Left colon (tissue), 2 donors: ENCODE measurements at regions not wholly inside any gene's neighbourhood (a gene's known extent, or its start where the extent isn't known, plus 50 kb on each side); places are given as distances from the start of the nearest gene placed in this dataset.

Experiments used
- ATAC-seq: fragments of 200-7000 bp; cut with Tn5 transposase; one replicate; pipeline ENCODE4 v1.9.1; 2020; ENCODE audit warnings: mild to moderate bottlenecking, moderate library complexity
- DNase-seq, 2 donors: peaks; one replicate each; pipeline ENCODE4 v3.0.0-alpha.2; 2020
- intact Hi-C, 2 donors: fragments of 100-400 bp; cut with DNase I in 1 of 2; cut with micrococcal nuclease in 1 of 2; formaldehyde crosslinking; loops; one replicate each; pipeline versions ENCODE4 v1.11.2 to v1.14.0; 2022; cut with DNase I, micrococcal nuclease
- donor health status: DM: no; HTN: no; CAD: no.
- donor health status: DM: yes; HTN: yes; CAD: no.

- ATAC-seq (no peak), DNase-seq (no peak)
- intact Hi-C loops, result no loop called here
These were observed 117.6 kb upstream of the ARHGAP20 start for GRCh38 chr11:110829873-110830272.

DNA sequence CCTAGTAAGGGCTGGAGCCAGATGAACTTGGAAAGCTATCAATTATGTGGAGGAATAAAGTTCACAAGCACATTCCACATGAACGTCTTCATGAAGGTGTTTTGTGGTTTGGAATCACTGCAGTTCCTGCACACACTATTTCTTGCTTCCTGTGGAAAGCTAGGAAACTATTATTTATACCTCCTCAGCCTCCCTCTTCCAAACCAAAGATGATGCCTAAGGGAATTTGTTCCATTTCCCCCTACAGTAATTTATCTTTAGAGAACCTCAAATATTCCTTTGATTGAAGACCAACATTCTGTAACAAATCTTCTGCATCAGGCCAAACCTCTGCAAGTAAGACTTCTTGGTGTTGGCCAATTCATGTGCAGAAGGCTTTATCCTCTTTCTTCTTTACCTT, 115.8 kb upstream of the ARHGAP20 start:
- DNase-seq (no peak), ATAC-seq (no peak)
- intact Hi-C loops, result no loop called here

GRCh38 chr11:110827276-110827675, 115.0 kb upstream of the ARHGAP20 start:
- no peak for ATAC-seq
- DNase-seq, result no peak
- intact Hi-C loops, result no loop called here

DNA sequence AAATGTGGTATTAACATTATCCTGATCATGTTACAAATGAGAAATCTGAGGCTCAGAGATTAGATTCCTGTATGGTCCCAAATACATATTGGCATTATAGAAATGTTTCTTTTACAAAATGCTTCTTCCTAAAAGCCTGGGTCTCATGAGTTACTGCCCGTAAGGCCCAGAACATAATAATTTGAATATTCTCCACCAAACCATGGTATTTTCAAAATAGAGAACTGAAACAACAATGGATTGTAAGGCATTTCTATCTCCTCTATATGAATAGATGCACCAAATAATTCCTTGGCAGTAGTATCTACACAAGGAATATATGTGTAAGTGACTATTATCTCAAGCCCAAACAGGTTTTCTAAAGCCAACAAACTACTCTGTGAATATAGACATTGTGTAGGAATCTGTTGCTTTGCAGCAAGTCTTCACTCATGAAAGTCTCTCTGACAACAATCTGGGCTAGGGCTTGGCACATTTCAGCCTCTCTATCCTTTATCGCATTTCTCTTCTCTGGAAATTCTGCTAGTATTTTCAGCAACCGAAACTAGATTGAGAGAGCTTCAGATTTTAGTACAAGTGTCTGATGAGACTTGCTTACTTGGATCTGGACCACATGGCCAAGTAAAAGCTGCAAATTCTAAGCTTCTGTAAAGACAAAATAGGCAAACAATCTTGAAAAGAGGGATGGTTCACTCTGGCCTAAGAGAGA, 112.8 kb upstream of the ARHGAP20 start:
- intact Hi-C loops, result no loop called here
- no peak for ATAC-seq

GRCh38 chr11:110818032-110818687, 105.9 kb upstream of the ARHGAP20 start:
- no peak for ATAC-seq
- DNase-seq, result no peak
- intact Hi-C loops, result no loop called here

More for the DNA sequence above, 112.8 kb upstream of the ARHGAP20 start:
- no peak for DNase-seq

- DNase-seq (no peak), ATAC-seq (no peak)
- intact Hi-C loops, result no loop called here
These were observed 100.0 kb upstream of the ARHGAP20 start for GRCh38 chr11:110812086-110812733.

GRCh38 chr11:110809417-110810199, 97.4 kb upstream of the ARHGAP20 start:
- no peak for DNase-seq
- intact Hi-C loops, result no loop called here
- ATAC-seq, result no peak

- ATAC-seq (no peak), DNase-seq (no peak)
- intact Hi-C loops, result no loop called here
These were observed 96.0 kb upstream of the ARHGAP20 start for GRCh38 chr11:110808248-110808647.

DNA sequence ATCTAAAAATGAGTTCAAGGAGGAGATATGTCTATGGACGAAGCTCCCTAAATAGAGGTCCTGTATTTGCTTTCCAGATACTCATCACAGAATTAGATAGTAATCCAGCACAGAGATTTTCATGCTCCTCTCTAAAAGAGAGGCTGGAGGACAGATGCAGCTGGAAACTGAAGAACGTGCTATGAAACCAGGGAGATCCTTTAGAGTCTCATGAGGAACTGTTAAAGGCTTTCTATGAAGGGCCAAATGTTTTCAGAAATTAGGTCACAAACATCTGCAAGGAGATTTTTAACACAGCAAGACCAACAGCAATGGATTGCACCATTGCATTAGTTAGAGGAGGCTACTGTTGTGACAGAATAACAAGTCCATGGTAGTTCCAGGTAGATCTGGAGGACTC, 95.6 kb upstream of the ARHGAP20 start:
- ATAC-seq, result no peak
- intact Hi-C loops, result no loop called here

GRCh38 chr11:110805756-110806155, 93.5 kb upstream of the ARHGAP20 start:
- DNase-seq (no peak), ATAC-seq (no peak)
- intact Hi-C loops, result no loop called here

More for the DNA sequence above, 95.6 kb upstream of the ARHGAP20 start:
- DNase-seq, result no peak

GRCh38 chr11:110802162-110802561, 89.9 kb upstream of the ARHGAP20 start:
- DNase-seq (no peak), ATAC-seq (no peak)
- intact Hi-C loops, result no loop called here

- no peak for ATAC-seq
- intact Hi-C loops, result no loop called here
- DNase-seq, result no peak
These were observed 89.1 kb upstream of the ARHGAP20 start for GRCh38 chr11:110801328-110801727.

DNA sequence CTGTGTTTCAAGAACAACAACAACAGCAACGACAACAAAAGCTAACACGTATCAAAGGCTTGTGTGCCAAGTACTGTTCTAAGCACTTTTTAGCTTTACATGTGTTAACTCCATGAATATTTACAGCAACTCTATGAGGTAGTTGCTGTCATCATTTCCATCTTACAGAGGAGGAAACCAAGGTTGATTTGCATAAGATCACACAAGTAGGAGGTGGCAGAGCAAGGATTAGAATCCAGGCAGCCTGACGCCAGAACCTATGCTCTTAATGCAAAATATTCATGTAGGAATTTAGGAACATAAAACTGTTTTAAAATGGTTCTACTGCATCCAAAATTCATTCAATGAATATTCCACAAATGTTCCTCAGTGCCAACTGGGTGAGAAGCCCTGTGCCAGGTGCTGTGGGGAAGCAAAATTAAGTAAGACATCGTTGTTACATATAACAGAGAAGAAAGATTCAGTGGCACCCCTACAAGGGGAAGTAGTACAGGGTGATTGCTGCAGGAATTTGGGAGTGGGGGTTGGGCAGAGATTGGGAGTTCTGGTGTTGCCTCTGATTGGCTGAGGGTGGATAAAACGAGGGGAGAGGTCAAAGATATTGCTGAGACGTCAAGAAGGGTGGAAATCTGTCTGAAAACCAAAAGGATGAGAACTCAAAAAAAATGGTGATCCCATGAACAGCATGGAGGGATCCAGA, 86.1 kb upstream of the ARHGAP20 start:
- DNase-seq (no peak), ATAC-seq (no peak)

GRCh38 chr11:110797453-110797852, 85.2 kb upstream of the ARHGAP20 start:
- no peak for DNase-seq
- no peak for ATAC-seq
- intact Hi-C loops, result no loop called here

More for the DNA sequence above, 86.1 kb upstream of the ARHGAP20 start:
- intact Hi-C loops, result no loop called here

DNA sequence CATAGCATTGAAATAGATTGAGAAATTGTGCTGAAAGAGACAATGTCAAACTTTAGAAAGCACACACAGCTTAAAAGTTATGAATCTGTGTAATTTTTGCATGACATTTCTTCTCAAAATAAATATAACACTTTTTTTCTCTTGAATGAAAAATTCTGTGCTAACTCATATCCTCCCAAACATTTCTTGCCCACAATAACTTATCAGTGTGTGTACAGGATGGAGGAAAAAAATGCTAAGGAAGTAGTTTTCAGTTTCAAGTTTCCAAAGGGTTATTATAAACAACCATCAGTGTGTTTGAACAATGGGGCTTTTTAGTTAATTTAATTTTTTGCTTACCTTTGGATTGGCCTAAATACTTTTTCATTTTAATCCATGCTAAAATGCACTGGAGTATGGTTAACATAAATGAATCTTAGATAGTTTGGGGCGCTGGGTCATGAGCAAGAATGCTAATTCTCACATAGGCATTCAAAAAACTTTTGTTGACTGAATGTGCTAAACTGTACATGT, 82.9 kb upstream of the ARHGAP20 start:
- no peak for ATAC-seq
- intact Hi-C loops, result no loop called here

GRCh38 chr11:110793556-110793955, 81.3 kb upstream of the ARHGAP20 start:
- no peak for ATAC-seq
- DNase-seq, result no peak
- intact Hi-C loops, result no loop called here

More for the DNA sequence above, 82.9 kb upstream of the ARHGAP20 start:
- no peak for DNase-seq

DNA sequence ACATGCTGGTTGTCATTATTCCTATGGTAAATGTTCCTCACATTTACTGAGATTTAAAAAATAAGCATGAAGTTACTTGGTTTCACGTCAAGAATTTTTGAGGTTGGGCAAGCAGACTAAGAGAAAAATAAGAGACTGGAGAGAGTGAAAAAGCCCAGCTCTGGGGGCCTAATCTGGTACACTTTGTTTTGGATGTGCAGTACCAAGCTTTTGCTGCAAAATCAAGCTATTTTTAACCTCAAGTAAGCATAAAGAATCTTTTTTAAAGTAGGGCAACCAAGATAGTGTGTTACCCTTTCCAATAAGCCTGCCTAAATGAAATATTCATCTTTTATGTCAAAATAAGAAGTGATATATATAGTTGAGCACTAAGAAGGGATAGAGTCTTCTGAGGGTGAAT, 79.4 kb upstream of the ARHGAP20 start:
- ATAC-seq (no peak), DNase-seq (no peak)
- intact Hi-C loops, result no loop called here

DNA sequence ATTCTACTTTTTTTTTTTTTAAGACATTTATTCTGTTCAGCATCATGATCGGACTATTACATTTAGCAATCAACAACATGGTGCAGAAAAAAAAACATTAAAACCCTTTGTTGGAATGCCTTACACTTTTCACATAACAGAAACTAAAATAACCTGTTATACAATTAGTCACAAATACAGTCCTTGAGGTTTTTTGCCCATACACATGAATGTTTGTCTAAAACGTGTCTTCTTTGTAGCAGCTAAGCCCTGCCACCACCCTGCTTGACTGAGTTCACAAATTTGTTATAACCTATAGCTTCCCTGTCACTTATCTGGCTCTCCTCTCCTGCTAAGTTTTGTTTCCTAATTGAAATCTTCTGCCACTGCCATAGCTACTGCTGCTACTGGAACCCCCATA, 75.4 kb upstream of the ARHGAP20 start:
- intact Hi-C loops, result no loop called here
- ATAC-seq (no peak), DNase-seq (no peak)
